SK-N-SH treated with all-trans-retinoic acid at 6 μM for 48 hours (cell line): ENCODE measurements at regions not wholly inside any gene's neighbourhood (a gene's known extent, or its start where the extent isn't known, plus 50 kb on each side); places are given as distances from the start of the nearest gene placed in this dataset.

Experiments
- ATAC-seq: fragments of 200-7000 bp; cut with Tn5 transposase; 3 replicates; pipeline ENCODE4 v1.9.1; 2020; ENCODE audit warnings: mild to moderate bottlenecking, moderate library complexity
- ARNTL ChIP-seq: fragments of 450-650 bp; formaldehyde crosslinking; IDR thresholded peaks from 2 replicates; pipeline ENCODE4 v1.5.0; 2020; ENCODE audit warnings: low read depth, mild to moderate bottlenecking, moderate library complexity, borderline replicate concordance
- BACH2 ChIP-seq: fragments of 250-450 bp; sonication (Bioruptor Pico); IDR thresholded peaks from 2 replicates; pipeline ENCODE4 v1.9.0; 2021; ENCODE audit warnings: mild to moderate bottlenecking, borderline replicate concordance
- CSDC2 ChIP-seq: fragments of 250-450 bp; sonication (Bioruptor Pico); IDR thresholded peaks from 2 replicates; pipeline ENCODE4 v1.5.0; 2020; ENCODE audit warnings: mild to moderate bottlenecking, moderate library complexity
- ESRRG ChIP-seq: fragments of 250-450 bp; sonication (Bioruptor Pico); IDR thresholded peaks from 2 replicates; pipeline ENCODE4 v1.6.1; 2021; ENCODE audit warnings: mild to moderate bottlenecking
- OSR1 ChIP-seq: fragments of 250-450 bp; sonication (Bioruptor Pico); IDR thresholded peaks from 2 replicates; pipeline ENCODE4 v1.8.0; 2022; ENCODE audit warnings: moderate library complexity, mild to moderate bottlenecking, inconsistent platforms
- PPARA ChIP-seq: fragments of 250-450 bp; sonication (Bioruptor Pico); IDR thresholded peaks from 2 replicates; pipeline ENCODE4 v1.5.0; 2020; ENCODE audit warnings: mild to moderate bottlenecking, borderline replicate concordance
- RARB ChIP-seq: fragments of 250-450 bp; sonication (Bioruptor Pico); IDR thresholded peaks from 2 replicates; pipeline ENCODE4 v1.8.0; 2021; ENCODE audit warnings: mild to moderate bottlenecking, moderate library complexity
- TCF4 ChIP-seq: fragments of 250-450 bp; sonication (Bioruptor Pico); IDR thresholded peaks from 2 replicates; pipeline ENCODE4 v1.8.0; 2021; ENCODE audit warnings: mild to moderate bottlenecking, moderate library complexity, borderline replicate concordance
- TOX ChIP-seq: fragments of 250-450 bp; sonication (Bioruptor Pico); IDR thresholded peaks from 2 replicates; pipeline ENCODE4 v1.8.0; 2021; ENCODE audit warnings: mild to moderate bottlenecking, moderate library complexity, borderline replicate concordance
- ZC3H10 ChIP-seq: fragments of 250-450 bp; sonication (Bioruptor Pico); IDR thresholded peaks from 2 replicates; pipeline ENCODE4 v1.5.1; 2021; ENCODE audit warnings: mild to moderate bottlenecking, moderate library complexity
- ZFP30 ChIP-seq: fragments of 450-650 bp; formaldehyde crosslinking; IDR thresholded peaks from 2 replicates; pipeline ENCODE4 v1.5.0; 2022; ENCODE audit warnings: mild to moderate bottlenecking, moderate library complexity
- ZNF565 ChIP-seq: fragments of 450-650 bp; formaldehyde crosslinking; conservative IDR thresholded peaks from 2 replicates; pipeline ENCODE4 v1.5.0; 2020; ENCODE audit warnings: low read depth, mild to moderate bottlenecking, moderate library complexity
- ZNF70 ChIP-seq: fragments of 450-650 bp; formaldehyde crosslinking; IDR thresholded peaks from 2 replicates; pipeline ENCODE4 v1.5.0; 2020; ENCODE audit warnings: mild to moderate bottlenecking, moderate library complexity
- ZNF8 ChIP-seq: fragments of 450-650 bp; formaldehyde crosslinking; IDR thresholded peaks from 2 replicates; pipeline ENCODE4 v1.5.0; 2020; ENCODE audit warnings: mild to moderate bottlenecking, moderate library complexity
- TF ChIP-seq, protein P1 (sequence below): fragments of 250-450 bp; sonication (Bioruptor Pico); IDR thresholded peaks from 2 replicates; pipeline ENCODE4 v1.8.0; 2020; ENCODE audit warnings: mild to moderate bottlenecking, moderate library complexity, borderline replicate concordance
- TF ChIP-seq, protein P2 (sequence below): fragments of 250-450 bp; sonication (Bioruptor Pico); IDR thresholded peaks from 2 replicates; pipeline ENCODE4 v1.5.0; 2020; ENCODE audit warnings: mild to moderate bottlenecking, moderate library complexity
- TF ChIP-seq, protein P3 (sequence below): fragments of 250-450 bp; sonication (Bioruptor Pico); IDR thresholded peaks from 2 replicates; pipeline ENCODE4 v1.5.1; 2020; ENCODE audit warnings: low read depth, mild to moderate bottlenecking, moderate library complexity
- TF ChIP-seq, protein P4 (sequence below): fragments of 250-450 bp; sonication (Bioruptor Pico); IDR thresholded peaks from 2 replicates; pipeline ENCODE4 v1.5.1; 2021; ENCODE audit warnings: mild to moderate bottlenecking, moderate library complexity
- TF ChIP-seq, protein P5 (sequence below): fragments of 250-450 bp; sonication (Bioruptor Pico); IDR thresholded peaks from 2 replicates; pipeline ENCODE4 v1.8.0; 2021; ENCODE audit warnings: low read depth, mild to moderate bottlenecking, moderate library complexity, borderline replicate concordance

DNA sequence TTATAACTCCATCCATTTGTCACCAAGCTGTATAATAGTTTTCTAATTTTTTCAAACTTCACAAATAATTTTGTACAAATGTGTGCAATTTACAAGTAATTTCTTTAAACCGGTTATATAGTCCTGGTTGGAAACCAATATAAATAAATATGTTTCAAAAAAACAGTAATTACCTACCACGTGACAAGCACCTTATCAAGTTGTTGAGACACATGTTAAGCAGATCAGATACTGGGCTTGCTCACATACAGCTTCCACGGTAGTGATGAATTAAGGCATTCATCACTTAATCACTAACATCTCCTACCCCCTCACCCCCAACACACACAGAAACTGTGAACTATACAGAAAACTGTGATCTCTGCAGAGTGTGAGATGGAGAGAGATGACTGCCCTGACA is 630.0 kb upstream of the MBL2 start (continued):
- TF ChIP-seq, protein P1, sequence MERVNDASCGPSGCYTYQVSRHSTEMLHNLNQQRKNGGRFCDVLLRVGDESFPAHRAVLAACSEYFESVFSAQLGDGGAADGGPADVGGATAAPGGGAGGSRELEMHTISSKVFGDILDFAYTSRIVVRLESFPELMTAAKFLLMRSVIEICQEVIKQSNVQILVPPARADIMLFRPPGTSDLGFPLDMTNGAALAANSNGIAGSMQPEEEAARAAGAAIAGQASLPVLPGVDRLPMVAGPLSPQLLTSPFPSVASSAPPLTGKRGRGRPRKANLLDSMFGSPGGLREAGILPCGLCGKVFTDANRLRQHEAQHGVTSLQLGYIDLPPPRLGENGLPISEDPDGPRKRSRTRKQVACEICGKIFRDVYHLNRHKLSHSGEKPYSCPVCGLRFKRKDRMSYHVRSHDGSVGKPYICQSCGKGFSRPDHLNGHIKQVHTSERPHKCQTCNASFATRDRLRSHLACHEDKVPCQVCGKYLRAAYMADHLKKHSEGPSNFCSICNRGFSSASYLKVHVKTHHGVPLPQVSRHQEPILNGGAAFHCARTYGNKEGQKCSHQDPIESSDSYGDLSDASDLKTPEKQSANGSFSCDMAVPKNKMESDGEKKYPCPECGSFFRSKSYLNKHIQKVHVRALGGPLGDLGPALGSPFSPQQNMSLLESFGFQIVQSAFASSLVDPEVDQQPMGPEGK (CRISPR knock-in tag) = no peak
- TF ChIP-seq, protein P2, sequence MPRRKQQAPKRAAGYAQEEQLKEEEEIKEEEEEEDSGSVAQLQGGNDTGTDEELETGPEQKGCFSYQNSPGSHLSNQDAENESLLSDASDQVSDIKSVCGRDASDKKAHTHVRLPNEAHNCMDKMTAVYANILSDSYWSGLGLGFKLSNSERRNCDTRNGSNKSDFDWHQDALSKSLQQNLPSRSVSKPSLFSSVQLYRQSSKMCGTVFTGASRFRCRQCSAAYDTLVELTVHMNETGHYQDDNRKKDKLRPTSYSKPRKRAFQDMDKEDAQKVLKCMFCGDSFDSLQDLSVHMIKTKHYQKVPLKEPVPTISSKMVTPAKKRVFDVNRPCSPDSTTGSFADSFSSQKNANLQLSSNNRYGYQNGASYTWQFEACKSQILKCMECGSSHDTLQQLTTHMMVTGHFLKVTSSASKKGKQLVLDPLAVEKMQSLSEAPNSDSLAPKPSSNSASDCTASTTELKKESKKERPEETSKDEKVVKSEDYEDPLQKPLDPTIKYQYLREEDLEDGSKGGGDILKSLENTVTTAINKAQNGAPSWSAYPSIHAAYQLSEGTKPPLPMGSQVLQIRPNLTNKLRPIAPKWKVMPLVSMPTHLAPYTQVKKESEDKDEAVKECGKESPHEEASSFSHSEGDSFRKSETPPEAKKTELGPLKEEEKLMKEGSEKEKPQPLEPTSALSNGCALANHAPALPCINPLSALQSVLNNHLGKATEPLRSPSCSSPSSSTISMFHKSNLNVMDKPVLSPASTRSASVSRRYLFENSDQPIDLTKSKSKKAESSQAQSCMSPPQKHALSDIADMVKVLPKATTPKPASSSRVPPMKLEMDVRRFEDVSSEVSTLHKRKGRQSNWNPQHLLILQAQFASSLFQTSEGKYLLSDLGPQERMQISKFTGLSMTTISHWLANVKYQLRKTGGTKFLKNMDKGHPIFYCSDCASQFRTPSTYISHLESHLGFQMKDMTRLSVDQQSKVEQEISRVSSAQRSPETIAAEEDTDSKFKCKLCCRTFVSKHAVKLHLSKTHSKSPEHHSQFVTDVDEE (CRISPR knock-in tag) = no peak
- no peak for TF ChIP-seq ZFP30

DNA sequence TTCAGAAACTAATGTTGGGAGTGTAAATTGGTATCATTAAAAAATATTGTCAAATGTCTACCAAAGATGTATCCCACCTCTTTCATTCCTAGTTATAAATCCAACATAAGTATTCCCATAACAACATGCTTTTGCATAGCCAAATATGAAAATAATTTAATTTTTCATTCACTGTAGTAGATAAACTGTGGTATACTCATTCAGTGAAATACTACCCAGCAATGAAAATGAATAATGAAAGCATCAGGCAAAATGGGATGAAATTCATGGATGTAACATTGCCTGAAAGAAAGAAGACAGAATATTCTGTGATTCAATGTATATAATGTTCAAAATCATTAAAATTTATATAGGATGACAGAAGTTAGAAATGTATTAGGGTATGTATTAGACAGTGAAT is 629.0 kb upstream of the MBL2 start:
- no peak for ATAC-seq
- TF ChIP-seq ZNF8 (CRISPR knock-in tag) = peak; percentile 93
- no peak for TF ChIP-seq CSDC2 (CRISPR knock-in tag)
- TF ChIP-seq, protein P1 (CRISPR knock-in tag) = no peak
- TF ChIP-seq, all 23 proteins: peak for 1

DNA sequence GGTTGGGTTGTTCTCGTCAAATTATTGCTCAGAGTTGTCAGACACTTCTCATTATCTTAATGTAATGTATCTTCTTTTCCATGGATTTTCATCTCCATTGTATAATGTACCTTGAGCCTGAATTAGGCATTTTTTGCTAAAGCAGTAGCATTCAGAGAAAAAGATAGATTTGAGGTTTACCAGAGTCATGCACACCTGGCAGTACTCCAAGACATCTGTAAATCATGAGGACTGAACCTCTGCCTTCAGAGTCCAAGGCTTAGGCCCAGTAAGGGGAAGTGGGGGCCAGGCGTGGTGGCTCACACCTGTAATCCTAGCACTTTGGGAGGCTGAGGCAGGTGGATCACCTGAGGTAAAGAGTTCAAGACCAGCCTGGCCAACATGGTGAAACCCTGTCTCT is 624.3 kb upstream of the MBL2 start:
- no peak for ATAC-seq
- TF ChIP-seq ESRRG (CRISPR knock-in tag) (no peak), RARB (CRISPR knock-in tag) (no peak), TOX (CRISPR knock-in tag) (no peak)
- TF ChIP-seq, protein P2 (CRISPR knock-in tag) = no peak
- TF ChIP-seq, protein P3, sequence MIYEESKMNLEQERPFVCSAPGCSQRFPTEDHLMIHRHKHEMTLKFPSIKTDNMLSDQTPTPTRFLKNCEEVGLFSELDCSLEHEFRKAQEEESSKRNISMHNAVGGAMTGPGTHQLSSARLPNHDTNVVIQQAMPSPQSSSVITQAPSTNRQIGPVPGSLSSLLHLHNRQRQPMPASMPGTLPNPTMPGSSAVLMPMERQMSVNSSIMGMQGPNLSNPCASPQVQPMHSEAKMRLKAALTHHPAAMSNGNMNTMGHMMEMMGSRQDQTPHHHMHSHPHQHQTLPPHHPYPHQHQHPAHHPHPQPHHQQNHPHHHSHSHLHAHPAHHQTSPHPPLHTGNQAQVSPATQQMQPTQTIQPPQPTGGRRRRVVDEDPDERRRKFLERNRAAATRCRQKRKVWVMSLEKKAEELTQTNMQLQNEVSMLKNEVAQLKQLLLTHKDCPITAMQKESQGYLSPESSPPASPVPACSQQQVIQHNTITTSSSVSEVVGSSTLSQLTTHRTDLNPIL (CRISPR knock-in tag) = no peak
- TF ChIP-seq, all 23 proteins: peak for 0

DNA sequence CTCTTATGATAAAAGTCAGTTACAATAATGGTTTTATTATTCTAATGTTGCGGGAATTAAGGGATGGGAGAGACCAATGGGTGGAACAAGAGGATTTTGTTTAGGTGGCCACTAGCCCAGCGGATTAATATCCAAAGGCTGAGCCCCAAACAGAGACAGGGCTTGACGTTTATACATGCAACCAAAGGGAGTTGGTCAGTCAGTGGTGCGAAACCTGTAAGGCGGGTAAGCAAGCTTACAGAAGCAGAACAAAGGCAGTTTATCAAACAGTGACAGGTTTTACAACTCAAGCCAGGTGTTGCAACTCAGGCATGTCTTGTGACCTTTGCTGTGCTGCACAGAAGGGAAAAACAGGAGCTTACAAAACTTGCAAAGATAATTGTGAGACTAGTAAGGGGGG is 622.9 kb upstream of the MBL2 start:
- ATAC-seq = no peak
- TF ChIP-seq ARNTL (CRISPR knock-in tag) (no peak), OSR1 (no peak), BACH2 (CRISPR knock-in tag) (no peak), PPARA (CRISPR knock-in tag) (no peak), ZNF8 (CRISPR knock-in tag) (no peak), ZNF565 (CRISPR knock-in tag) (no peak), ZNF70 (CRISPR knock-in tag) (no peak), TCF4 (CRISPR knock-in tag) (no peak), ZC3H10 (CRISPR knock-in tag) (no peak), CSDC2 (CRISPR knock-in tag) (no peak)
- TF ChIP-seq, protein P4, sequence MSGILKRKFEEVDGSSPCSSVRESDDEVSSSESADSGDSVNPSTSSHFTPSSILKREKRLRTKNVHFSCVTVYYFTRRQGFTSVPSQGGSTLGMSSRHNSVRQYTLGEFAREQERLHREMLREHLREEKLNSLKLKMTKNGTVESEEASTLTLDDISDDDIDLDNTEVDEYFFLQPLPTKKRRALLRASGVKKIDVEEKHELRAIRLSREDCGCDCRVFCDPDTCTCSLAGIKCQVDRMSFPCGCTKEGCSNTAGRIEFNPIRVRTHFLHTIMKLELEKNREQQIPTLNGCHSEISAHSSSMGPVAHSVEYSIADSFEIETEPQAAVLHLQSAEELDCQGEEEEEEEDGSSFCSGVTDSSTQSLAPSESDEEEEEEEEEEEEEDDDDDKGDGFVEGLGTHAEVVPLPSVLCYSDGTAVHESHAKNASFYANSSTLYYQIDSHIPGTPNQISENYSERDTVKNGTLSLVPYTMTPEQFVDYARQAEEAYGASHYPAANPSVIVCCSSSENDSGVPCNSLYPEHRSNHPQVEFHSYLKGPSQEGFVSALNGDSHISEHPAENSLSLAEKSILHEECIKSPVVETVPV (CRISPR knock-in tag) = no peak
- TF ChIP-seq, protein P2 (CRISPR knock-in tag) = no peak
- TF ChIP-seq, protein P5, sequence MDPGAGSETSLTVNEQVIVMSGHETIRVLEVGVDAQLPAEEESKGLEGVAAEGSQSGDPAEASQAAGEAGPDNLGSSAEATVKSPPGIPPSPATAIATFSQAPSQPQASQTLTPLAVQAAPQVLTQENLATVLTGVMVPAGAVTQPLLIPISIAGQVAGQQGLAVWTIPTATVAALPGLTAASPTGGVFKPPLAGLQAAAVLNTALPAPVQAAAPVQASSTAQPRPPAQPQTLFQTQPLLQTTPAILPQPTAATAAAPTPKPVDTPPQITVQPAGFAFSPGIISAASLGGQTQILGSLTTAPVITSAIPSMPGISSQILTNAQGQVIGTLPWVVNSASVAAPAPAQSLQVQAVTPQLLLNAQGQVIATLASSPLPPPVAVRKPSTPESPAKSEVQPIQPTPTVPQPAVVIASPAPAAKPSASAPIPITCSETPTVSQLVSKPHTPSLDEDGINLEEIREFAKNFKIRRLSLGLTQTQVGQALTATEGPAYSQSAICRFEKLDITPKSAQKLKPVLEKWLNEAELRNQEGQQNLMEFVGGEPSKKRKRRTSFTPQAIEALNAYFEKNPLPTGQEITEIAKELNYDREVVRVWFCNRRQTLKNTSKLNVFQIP = no peak
